ENCODE measurements at regions not wholly inside any gene's neighbourhood (a gene's known extent, or its start where the extent isn't known, plus 50 kb on each side); places are given as distances from the start of the nearest gene placed in this dataset.

DNA sequence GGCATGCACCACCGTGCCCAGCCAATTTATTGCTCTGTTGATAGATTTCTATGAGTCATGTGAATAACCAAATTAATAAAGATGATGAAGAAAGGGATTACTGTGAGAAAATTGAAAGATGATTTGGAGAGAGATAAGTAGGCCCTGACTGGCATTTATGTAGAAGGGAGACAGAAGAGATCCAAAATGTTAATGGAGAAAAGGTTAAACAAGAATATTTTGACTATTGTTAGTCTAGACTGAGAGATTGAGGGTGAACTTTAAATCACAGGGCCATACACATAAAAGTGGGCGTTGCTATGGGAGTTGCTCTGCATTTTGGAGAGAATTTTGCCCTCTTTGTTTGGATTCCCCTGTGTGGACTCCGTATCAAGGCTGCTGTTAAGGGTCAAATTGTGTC, 68.9 kb upstream of the SCAF8 start:
- H3K36me3 ChIP-seq (ENCODE audit: low read depth, low read length) = no peaks in the 10 kb centered on the region
- no peaks in the 10 kb centered on the region for H3K9me3 ChIP-seq (ENCODE audit: low read length)
- H3K27ac ChIP-seq (ENCODE audit: low read length) = no peak overlapping the region
- ChIA-PET POLR2A (ENCODE audit: unreplicated experiment) (no interaction called here), CTCF (no interaction called here)
- ATAC-seq = no peak
- H2AFZ ChIP-seq (ENCODE audit: low read length) = no peak overlapping the region
- DNase-seq = no peak
- no peaks in the 10 kb centered on the region for H3F3A ChIP-seq (ENCODE audit: low read length, unreplicated experiment)
- no peaks in the 10 kb centered on the region for H3K9me2 ChIP-seq (replicated peaks; ENCODE audit: low read length)
- intact Hi-C loops (cut with micrococcal nuclease) = no loop called here
- H4K20me1 ChIP-seq (ENCODE audit: low read length) = no peaks in the 10 kb centered on the region
- H3K4me1 ChIP-seq (ENCODE audit: insufficient read depth, low read length) = no peaks in the 10 kb centered on the region
- H3K4me2 ChIP-seq (ENCODE audit: low read length) = no peak overlapping the region
- TF ChIP-seq, protein P1, sequence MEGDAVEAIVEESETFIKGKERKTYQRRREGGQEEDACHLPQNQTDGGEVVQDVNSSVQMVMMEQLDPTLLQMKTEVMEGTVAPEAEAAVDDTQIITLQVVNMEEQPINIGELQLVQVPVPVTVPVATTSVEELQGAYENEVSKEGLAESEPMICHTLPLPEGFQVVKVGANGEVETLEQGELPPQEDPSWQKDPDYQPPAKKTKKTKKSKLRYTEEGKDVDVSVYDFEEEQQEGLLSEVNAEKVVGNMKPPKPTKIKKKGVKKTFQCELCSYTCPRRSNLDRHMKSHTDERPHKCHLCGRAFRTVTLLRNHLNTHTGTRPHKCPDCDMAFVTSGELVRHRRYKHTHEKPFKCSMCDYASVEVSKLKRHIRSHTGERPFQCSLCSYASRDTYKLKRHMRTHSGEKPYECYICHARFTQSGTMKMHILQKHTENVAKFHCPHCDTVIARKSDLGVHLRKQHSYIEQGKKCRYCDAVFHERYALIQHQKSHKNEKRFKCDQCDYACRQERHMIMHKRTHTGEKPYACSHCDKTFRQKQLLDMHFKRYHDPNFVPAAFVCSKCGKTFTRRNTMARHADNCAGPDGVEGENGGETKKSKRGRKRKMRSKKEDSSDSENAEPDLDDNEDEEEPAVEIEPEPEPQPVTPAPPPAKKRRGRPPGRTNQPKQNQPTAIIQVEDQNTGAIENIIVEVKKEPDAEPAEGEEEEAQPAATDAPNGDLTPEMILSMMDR (conservative IDR thresholded peaks at IDR 0.05; ENCODE audit: low read depth, low read length) = no peak
- TF ChIP-seq EZH2 (IDR thresholded peaks at IDR 0.05; ENCODE audit: low read length, unreplicated experiment) (no peak), EZH2phosphoT487 (IDR thresholded peaks at IDR 0.05; ENCODE audit: borderline replicate concordance, low read length) (no peak)
- no TSS peak for BruUV-seq (replicated peaks)
- no peak overlapping the region for H3K9ac ChIP-seq (ENCODE audit: low read length)
- no peaks in the 10 kb centered on the region for H3K79me2 ChIP-seq (ENCODE audit: low read length)
- H3K27me3 ChIP-seq (ENCODE audit: low read length) = no peaks in the 10 kb centered on the region
- no peak overlapping the region for H3K4me3 ChIP-seq (ENCODE audit: low read length)

DNA sequence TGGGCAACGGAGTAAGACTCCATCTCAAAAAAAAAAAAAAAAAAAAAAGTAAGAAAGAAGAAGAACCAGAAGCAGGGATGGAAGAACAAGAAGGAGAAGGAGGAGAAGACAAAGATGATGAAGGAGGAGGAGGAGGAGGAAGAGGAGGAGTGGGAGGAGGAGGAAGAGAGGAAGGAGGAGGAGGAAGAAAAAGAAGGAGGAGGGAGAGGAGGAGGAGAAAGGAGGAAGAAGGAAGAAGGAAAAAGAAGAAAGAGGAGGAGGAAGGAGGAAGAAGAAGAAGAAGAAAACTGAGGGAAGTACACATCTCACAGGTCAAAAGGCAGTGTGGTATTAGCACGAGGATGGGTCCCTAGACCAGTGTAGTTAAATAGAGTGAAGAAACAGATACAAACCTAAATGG, 65.1 kb upstream of the SCAF8 start:
- BruUV-seq (replicated peaks) = no TSS peak

DNA sequence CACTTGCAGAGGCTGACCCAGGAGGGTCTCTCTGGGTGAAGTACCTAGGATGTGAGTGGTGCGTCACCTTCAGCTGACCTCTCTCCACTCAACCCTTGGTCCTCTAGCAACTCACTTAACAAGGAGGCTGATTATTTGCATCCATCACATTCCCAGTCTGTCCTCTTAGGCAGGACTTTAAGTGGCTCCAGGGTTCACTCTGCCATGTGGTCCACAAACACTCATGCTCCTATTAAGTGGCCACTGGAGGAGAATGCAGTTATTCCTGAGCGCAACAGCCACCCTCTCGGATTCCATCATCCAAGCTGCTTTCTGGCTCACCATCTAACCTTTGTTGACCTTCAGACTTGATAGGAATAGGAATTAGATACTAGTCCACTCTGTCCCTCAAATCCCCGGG, 61.1 kb upstream of the SCAF8 start:
- TF ChIP-seq, protein P1 (conservative IDR thresholded peaks at IDR 0.05; ENCODE audit: low read depth, low read length) = no peak
- no peak for TF ChIP-seq EZH2phosphoT487 (IDR thresholded peaks at IDR 0.05; ENCODE audit: borderline replicate concordance, low read length)
- no peak for TF ChIP-seq EZH2 (IDR thresholded peaks at IDR 0.05; ENCODE audit: low read length, unreplicated experiment)
- H4K20me1 ChIP-seq (ENCODE audit: low read length) = no peaks in the 10 kb centered on the region
- ATAC-seq (no peak), DNase-seq (no peak)
- H3K4me3 ChIP-seq (ENCODE audit: low read length) = no peak overlapping the region
- H3K27ac ChIP-seq (ENCODE audit: low read length) = no peak overlapping the region
- H3K79me2 ChIP-seq (ENCODE audit: low read length) = no peaks in the 10 kb centered on the region
- H3K27me3 ChIP-seq (ENCODE audit: low read length) = no peaks in the 10 kb centered on the region
- no peaks in the 10 kb centered on the region; the same call in 1 of the 2 replicates for H3K36me3 ChIP-seq (ENCODE audit: low read depth, low read length)
- no peak overlapping the region for H3K4me2 ChIP-seq (ENCODE audit: low read length)
- H3K4me1 ChIP-seq (ENCODE audit: insufficient read depth, low read length) = no peaks in the 10 kb centered on the region
- no TSS peak for BruUV-seq (replicated peaks)
- no peaks in the 10 kb centered on the region for H3F3A ChIP-seq (ENCODE audit: low read length, unreplicated experiment)
- intact Hi-C loops (cut with micrococcal nuclease) = loop anchor here (10.0 kb wide), 1 partner anchor 167 kb away; no protein-coding TSS in a partner anchor
- no peaks in the 10 kb centered on the region for H3K9me3 ChIP-seq (ENCODE audit: low read length)
- ChIA-PET CTCF (no interaction called here), POLR2A (ENCODE audit: unreplicated experiment) (no interaction called here)
- H2AFZ ChIP-seq (ENCODE audit: low read length) = no peak overlapping the region
- no peaks in the 10 kb centered on the region for H3K9me2 ChIP-seq (replicated peaks; ENCODE audit: low read length)
- no peak overlapping the region for H3K9ac ChIP-seq (ENCODE audit: low read length)

More for the DNA sequence above, 65.1 kb upstream of the SCAF8 start:
- H3K4me3 ChIP-seq (ENCODE audit: low read length) = no peak overlapping the region
- ATAC-seq (no peak), DNase-seq (no peak)
- H3K9me3 ChIP-seq (ENCODE audit: low read length) = no peaks in the 10 kb centered on the region
- TF ChIP-seq EZH2 (IDR thresholded peaks at IDR 0.05; ENCODE audit: low read length, unreplicated experiment) = no peak
- TF ChIP-seq, protein P1 (conservative IDR thresholded peaks at IDR 0.05; ENCODE audit: low read depth, low read length) = no peak
- TF ChIP-seq EZH2phosphoT487 (IDR thresholded peaks at IDR 0.05; ENCODE audit: borderline replicate concordance, low read length) = no peak
- H3K27me3 ChIP-seq (ENCODE audit: low read length) = no peaks in the 10 kb centered on the region
- no peak overlapping the region for H3K4me2 ChIP-seq (ENCODE audit: low read length)
- intact Hi-C loops (cut with micrococcal nuclease) = no loop called here
- H3K36me3 ChIP-seq (ENCODE audit: low read depth, low read length) = no peaks in the 10 kb centered on the region
- no peak overlapping the region for H2AFZ ChIP-seq (ENCODE audit: low read length)
- no peaks in the 10 kb centered on the region for H3K9me2 ChIP-seq (replicated peaks; ENCODE audit: low read length)
- no peak overlapping the region for H3K27ac ChIP-seq (ENCODE audit: low read length)
- no peak overlapping the region for H3K9ac ChIP-seq (ENCODE audit: low read length)
- no peaks in the 10 kb centered on the region for H3K4me1 ChIP-seq (ENCODE audit: insufficient read depth, low read length)
- ChIA-PET POLR2A (ENCODE audit: unreplicated experiment) (no interaction called here), CTCF (no interaction called here)
- no peaks in the 10 kb centered on the region for H4K20me1 ChIP-seq (ENCODE audit: low read length)
- no peaks in the 10 kb centered on the region for H3K79me2 ChIP-seq (ENCODE audit: low read length)
- no peaks in the 10 kb centered on the region for H3F3A ChIP-seq (ENCODE audit: low read length, unreplicated experiment)
